ENCODE measurements at regions not wholly inside any gene's neighbourhood (a gene's known extent, or its start where the extent isn't known, plus 50 kb on each side); places are given as distances from the start of the nearest gene placed in this dataset.

DNA sequence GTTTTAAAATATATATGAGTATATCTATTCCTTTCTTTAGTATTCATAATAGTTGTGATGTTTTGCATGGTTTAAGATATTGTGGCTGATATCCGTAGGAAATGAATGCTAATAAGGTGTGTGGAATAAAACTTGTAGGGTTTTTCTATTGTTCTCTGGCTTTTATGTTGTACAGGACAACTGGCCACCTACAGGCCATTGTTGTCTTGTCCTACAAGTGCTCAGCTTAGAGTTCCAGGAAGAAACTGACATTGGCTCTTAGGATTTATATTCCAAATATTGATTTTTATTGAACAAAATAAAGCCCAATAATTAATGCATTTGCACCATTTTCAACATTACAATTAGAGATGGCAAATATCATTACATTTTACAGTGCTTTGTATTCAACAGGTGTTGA, 512.8 kb upstream of the TENM4 start:
- no peaks in the 10 kb centered on the region for H3K27me3 ChIP-seq (ENCODE audit: insufficient read depth, low read length)
- H3K9me3 ChIP-seq (ENCODE audit: low read length) = no peaks in the 10 kb centered on the region
- H3K27ac ChIP-seq (ENCODE audit: low read depth, low read length, poor library complexity, severe bottlenecking) = no peak overlapping the region
- H3K9me2 ChIP-seq (ENCODE audit: low read depth, low read length) = no peaks in the 10 kb centered on the region
- no peak overlapping the region for H2AFZ ChIP-seq (ENCODE audit: low read length)
- H3K36me3 ChIP-seq (ENCODE audit: insufficient read depth, low read length) = no peaks in the 10 kb centered on the region
- H3K4me2 ChIP-seq (ENCODE audit: low read length) = no peak overlapping the region
- H3K4me3 ChIP-seq (ENCODE audit: low read depth, low read length, poor library complexity, severe bottlenecking) = no peak overlapping the region
- no peaks in the 10 kb centered on the region for H3K4me1 ChIP-seq (ENCODE audit: insufficient read depth, low read length, severe bottlenecking)
- H3K9ac ChIP-seq (ENCODE audit: low read length) = no peak overlapping the region
- H4K20me1 ChIP-seq (ENCODE audit: insufficient read depth, low read length) = no peaks in the 10 kb centered on the region
- no peak for TF ChIP-seq EZH2 (IDR thresholded peaks at IDR 0.05; ENCODE audit: borderline replicate concordance, low read length)
- TF ChIP-seq, protein P1, sequence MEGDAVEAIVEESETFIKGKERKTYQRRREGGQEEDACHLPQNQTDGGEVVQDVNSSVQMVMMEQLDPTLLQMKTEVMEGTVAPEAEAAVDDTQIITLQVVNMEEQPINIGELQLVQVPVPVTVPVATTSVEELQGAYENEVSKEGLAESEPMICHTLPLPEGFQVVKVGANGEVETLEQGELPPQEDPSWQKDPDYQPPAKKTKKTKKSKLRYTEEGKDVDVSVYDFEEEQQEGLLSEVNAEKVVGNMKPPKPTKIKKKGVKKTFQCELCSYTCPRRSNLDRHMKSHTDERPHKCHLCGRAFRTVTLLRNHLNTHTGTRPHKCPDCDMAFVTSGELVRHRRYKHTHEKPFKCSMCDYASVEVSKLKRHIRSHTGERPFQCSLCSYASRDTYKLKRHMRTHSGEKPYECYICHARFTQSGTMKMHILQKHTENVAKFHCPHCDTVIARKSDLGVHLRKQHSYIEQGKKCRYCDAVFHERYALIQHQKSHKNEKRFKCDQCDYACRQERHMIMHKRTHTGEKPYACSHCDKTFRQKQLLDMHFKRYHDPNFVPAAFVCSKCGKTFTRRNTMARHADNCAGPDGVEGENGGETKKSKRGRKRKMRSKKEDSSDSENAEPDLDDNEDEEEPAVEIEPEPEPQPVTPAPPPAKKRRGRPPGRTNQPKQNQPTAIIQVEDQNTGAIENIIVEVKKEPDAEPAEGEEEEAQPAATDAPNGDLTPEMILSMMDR (IDR thresholded peaks at IDR 0.05; ENCODE audit: low read length) = no peak
- no peaks in the 10 kb centered on the region for H3F3A ChIP-seq (ENCODE audit: insufficient read depth, low read length)
- no peaks in the 10 kb centered on the region for H3K79me2 ChIP-seq (ENCODE audit: insufficient read depth, low read length)

DNA sequence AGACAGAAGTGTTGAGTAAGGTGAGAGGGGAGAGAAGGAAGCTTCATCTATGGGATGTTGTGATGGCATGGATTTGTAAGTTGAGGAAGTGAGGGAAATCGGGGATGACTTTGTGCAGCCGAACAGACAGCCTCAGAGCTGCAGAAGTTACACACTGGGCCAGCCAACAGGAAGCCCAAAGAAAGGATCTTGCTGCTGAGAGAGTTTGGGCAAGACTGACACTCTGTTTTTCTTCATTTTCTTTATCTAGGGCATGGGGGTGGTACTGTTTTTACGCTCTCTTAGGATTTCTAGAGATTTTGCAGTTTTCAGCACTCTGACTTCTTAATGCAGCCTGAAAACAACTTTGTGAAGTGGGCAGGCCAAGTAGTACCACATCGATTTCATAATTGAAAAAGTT, 509.9 kb upstream of the TENM4 start:
- Histone ChIP-seq H3K9me3 (ENCODE audit: low read length) (no peaks in the 10 kb centered on the region), H3K4me1 (ENCODE audit: insufficient read depth, low read length, severe bottlenecking) (no peaks in the 10 kb centered on the region), H3K9me2 (ENCODE audit: low read depth, low read length) (no peaks in the 10 kb centered on the region), H3K36me3 (ENCODE audit: insufficient read depth, low read length) (no peaks in the 10 kb centered on the region), H4K20me1 (ENCODE audit: insufficient read depth, low read length) (no peaks in the 10 kb centered on the region), H3K4me2 (ENCODE audit: low read length) (no peak overlapping the region), H3K27me3 (ENCODE audit: insufficient read depth, low read length) (no peaks in the 10 kb centered on the region), H3K79me2 (ENCODE audit: insufficient read depth, low read length) (no peaks in the 10 kb centered on the region), H3K9ac (ENCODE audit: low read length) (no peak overlapping the region), H3F3A (ENCODE audit: insufficient read depth, low read length) (no peaks in the 10 kb centered on the region), H2AFZ (ENCODE audit: low read length) (no peak overlapping the region), H3K27ac (ENCODE audit: low read depth, low read length, poor library complexity, severe bottlenecking) (no peak overlapping the region), H3K4me3 (ENCODE audit: low read depth, low read length, poor library complexity, severe bottlenecking) (no peak overlapping the region)
- TF ChIP-seq, protein P1 (IDR thresholded peaks at IDR 0.05; ENCODE audit: low read length) = no peak
- no peak for TF ChIP-seq EZH2 (IDR thresholded peaks at IDR 0.05; ENCODE audit: borderline replicate concordance, low read length)

DNA sequence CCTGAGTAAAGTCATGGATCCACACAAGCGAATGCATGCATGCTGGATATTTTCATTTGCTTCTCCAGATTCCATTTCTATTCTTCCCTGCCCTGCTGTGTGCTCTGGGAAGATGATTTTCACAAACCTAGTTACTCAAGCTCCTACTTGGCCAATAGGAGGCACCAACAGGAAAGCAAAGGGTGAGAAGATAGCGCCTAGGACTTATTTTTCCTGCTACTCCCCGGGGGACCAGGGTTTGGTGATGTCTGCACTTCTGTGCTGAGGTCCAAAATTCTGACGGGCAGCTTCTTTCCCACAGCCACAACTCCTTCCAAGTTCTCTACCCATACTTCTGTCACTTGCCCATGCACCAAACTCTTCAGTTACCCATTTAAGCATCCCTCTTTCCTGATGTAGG, 509.3 kb upstream of the TENM4 start:
- no peaks in the 10 kb centered on the region for H3K27me3 ChIP-seq (ENCODE audit: insufficient read depth, low read length)
- H3K9me2 ChIP-seq (ENCODE audit: low read depth, low read length) = no peaks in the 10 kb centered on the region
- H3K4me2 ChIP-seq (ENCODE audit: low read length) = no peak overlapping the region
- no peaks in the 10 kb centered on the region for H4K20me1 ChIP-seq (ENCODE audit: insufficient read depth, low read length)
- no peak overlapping the region for H2AFZ ChIP-seq (ENCODE audit: low read length)
- H3K27ac ChIP-seq (ENCODE audit: low read depth, low read length, poor library complexity, severe bottlenecking) = no peak overlapping the region
- no peaks in the 10 kb centered on the region for H3K9me3 ChIP-seq (ENCODE audit: low read length)
- H3K36me3 ChIP-seq (ENCODE audit: insufficient read depth, low read length) = no peaks in the 10 kb centered on the region
- no peaks in the 10 kb centered on the region for H3K79me2 ChIP-seq (ENCODE audit: insufficient read depth, low read length)
- H3F3A ChIP-seq (ENCODE audit: insufficient read depth, low read length) = no peaks in the 10 kb centered on the region
- no peak for TF ChIP-seq EZH2 (IDR thresholded peaks at IDR 0.05; ENCODE audit: borderline replicate concordance, low read length)
- TF ChIP-seq, protein P1 (IDR thresholded peaks at IDR 0.05; ENCODE audit: low read length) = no peak
- H3K9ac ChIP-seq (ENCODE audit: low read length) = no peak overlapping the region
- H3K4me3 ChIP-seq (ENCODE audit: low read depth, low read length, poor library complexity, severe bottlenecking) = no peak overlapping the region
- H3K4me1 ChIP-seq (ENCODE audit: insufficient read depth, low read length, severe bottlenecking) = no peaks in the 10 kb centered on the region

All from OCI-LY1 (cell line).